Cardiac muscle cell (in vitro differentiated cells and primary cell): ENCODE measurements at regions not wholly inside any gene's neighbourhood (a gene's known extent, or its start where the extent isn't known, plus 50 kb on each side); places are given as distances from the start of the nearest gene placed in this dataset.

ENCODE experiments used
- DNase-seq, 2 donors: peaks; one replicate each; pipeline versions ENCODE4 v3.0.0 to v3.0.0-alpha.2; 2010 to 2017; ENCODE audit warnings: low read depth in 1 of 2, low spot score in 1 of 2
- H3K27ac ChIP-seq: fragments of 200-600 bp; sonication (generic); 2 replicates; pipeline ENCODE4 v1.5.1; 2016
- H3K27me3 ChIP-seq: fragments of 200-600 bp; sonication (generic); 2 replicates; pipeline ENCODE4 v1.6.0; 2016; ENCODE audit warnings: control low read depth
- H3K36me3 ChIP-seq: fragments of 200-600 bp; sonication (generic); 2 replicates; pipeline ENCODE4 v1.5.1; 2016; ENCODE audit warnings: control low read depth
- H3K4me1 ChIP-seq: fragments of 200-600 bp; sonication (generic); 2 replicates; pipeline ENCODE4 v1.8.1; 2017; ENCODE audit warnings: low read depth, mild to moderate bottlenecking, mixed run types
- H3K4me3 ChIP-seq: fragments of 200-600 bp; sonication (generic); 2 replicates; pipeline ENCODE4 v1.5.1; 2016; ENCODE audit warnings: mild to moderate bottlenecking
- H3K9me3 ChIP-seq: fragments of 200-600 bp; sonication (generic); 2 replicates; pipeline ENCODE4 v1.5.1; 2017; ENCODE audit warnings: low read depth, mild to moderate bottlenecking, control low read depth
- CTCF ChIP-seq: IDR thresholded peaks from 2 replicates; pipeline ENCODE4 v1.5.1; 2012; ENCODE audit warnings: low read depth, mild to moderate bottlenecking, low read length

GRCh38 chr12:92338102-92338501 is 192.5 kb upstream of the BTG1 start:
- H3K4me1 ChIP-seq: no peaks in the 10 kb centered on the region
- H3K36me3 ChIP-seq: no peaks in the 10 kb centered on the region
- no peaks in the 10 kb centered on the region for H3K27me3 ChIP-seq
- H3K27ac ChIP-seq: no peak overlapping the region
- no peaks in the 10 kb centered on the region for H3K9me3 ChIP-seq
- DNase-seq: no peak
- no peak for TF ChIP-seq CTCF
- no peak overlapping the region for H3K4me3 ChIP-seq

GRCh38 chr12:92337128-92337527 is 191.5 kb upstream of the BTG1 start:
- Histone ChIP-seq H3K4me3 (no peak overlapping the region), H3K36me3 (no peaks in the 10 kb centered on the region), H3K4me1 (no peaks in the 10 kb centered on the region), H3K27ac (no peak overlapping the region), H3K27me3 (no peaks in the 10 kb centered on the region), H3K9me3 (no peaks in the 10 kb centered on the region)
- no peak for TF ChIP-seq CTCF
- DNase-seq: no peak

- Histone ChIP-seq H3K27me3 (no peaks in the 10 kb centered on the region), H3K4me1 (no peaks in the 10 kb centered on the region), H3K36me3 (no peaks in the 10 kb centered on the region), H3K27ac (no peak overlapping the region), H3K4me3 (no peak overlapping the region), H3K9me3 (no peaks in the 10 kb centered on the region)
- TF ChIP-seq CTCF: no peak
- no peak for DNase-seq
Observed at GRCh38 chr12:92336641-92337040, 191.0 kb upstream of the BTG1 start.

- no peak for TF ChIP-seq CTCF
- H3K4me1 ChIP-seq: no peaks in the 10 kb centered on the region
- no peaks in the 10 kb centered on the region for H3K9me3 ChIP-seq
- no peak overlapping the region for H3K4me3 ChIP-seq
- no peaks in the 10 kb centered on the region for H3K27me3 ChIP-seq
- no peak for DNase-seq
- H3K36me3 ChIP-seq: no peaks in the 10 kb centered on the region
- H3K27ac ChIP-seq: no peak overlapping the region
Observed at GRCh38 chr12:92335831-92336230, 190.2 kb upstream of the BTG1 start.

DNA sequence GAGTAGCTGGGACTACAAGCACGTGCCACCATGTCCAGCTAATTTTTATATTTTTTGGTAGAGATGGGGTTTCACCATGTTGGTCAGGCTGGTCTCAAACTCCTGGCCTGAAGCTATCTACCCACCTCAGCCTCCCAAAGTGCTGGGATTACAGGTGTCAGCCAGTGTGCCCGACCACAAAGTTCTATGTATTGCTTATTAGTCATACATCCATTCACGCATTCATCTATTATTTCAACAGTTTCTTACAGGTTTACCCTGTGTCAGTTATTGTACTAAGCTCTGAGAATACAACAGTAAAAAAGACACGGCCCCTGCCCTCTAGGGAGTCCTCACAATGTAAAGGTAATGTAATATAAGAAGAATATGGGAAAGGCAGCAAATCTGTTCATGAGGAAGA is 188.9 kb upstream of the BTG1 start:
- H3K27me3 ChIP-seq: no peaks in the 10 kb centered on the region
- no peak for TF ChIP-seq CTCF
- H3K36me3 ChIP-seq: no peaks in the 10 kb centered on the region
- no peak overlapping the region for H3K27ac ChIP-seq
- no peaks in the 10 kb centered on the region for H3K9me3 ChIP-seq
- no peak overlapping the region for H3K4me3 ChIP-seq
- DNase-seq: no peak
- H3K4me1 ChIP-seq: no peaks in the 10 kb centered on the region

DNA sequence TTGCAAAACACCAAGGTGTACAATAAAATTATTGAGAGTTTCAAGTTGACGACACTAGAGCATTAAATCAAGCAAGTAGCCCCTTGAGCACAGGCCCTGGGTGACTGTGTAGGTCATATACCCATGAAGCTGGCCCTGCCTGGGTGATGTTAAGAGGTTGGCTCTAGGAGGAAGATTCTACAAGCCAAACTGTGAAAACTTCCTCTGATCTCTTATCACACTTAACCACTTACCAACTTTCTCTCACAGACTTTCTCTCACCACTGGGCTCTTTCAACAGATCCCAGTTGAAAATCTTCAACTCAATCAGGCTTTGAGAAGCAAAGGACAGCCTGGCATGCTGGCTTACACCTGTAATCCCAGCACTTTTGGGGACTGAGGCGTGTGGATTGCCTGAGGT is 186.9 kb upstream of the BTG1 start:
- Histone ChIP-seq H3K36me3 (no peaks in the 10 kb centered on the region), H3K4me1 (no peaks in the 10 kb centered on the region), H3K27me3 (no peaks in the 10 kb centered on the region), H3K4me3 (no peak overlapping the region), H3K27ac (no peak overlapping the region), H3K9me3 (no peaks in the 10 kb centered on the region)
- no peak for TF ChIP-seq CTCF
- no peak for DNase-seq
